Amniotic stem cell (primary cell): ENCODE measurements at regions not wholly inside any gene's neighbourhood (a gene's known extent, or its start where the extent isn't known, plus 50 kb on each side); places are given as distances from the start of the nearest gene placed in this dataset.

Experiments used
- DNase-seq: peaks from one replicate; lab custom pipeline; 2025; lab: John Stamatoyannopoulos, UW

DNA sequence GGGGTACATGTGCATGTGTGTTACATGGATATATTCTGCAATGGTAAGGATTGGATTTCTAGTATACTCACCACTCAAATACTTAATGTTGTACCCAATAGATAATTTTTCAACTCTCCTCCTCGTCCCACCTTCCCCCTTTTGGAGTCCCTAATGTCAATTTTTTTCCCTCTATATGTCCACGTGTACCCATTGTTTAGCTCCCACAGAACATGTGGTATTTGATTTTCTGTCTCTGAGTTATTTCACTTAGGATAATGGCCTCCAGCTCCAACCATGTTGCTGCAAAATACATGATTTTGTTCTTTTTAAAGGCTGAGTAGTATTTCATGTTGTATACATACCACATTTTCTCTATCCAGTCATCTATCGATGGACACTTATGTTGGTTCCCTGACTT is 97.2 kb upstream of the TMTC1 start:
- no peak for DNase-seq

DNA sequence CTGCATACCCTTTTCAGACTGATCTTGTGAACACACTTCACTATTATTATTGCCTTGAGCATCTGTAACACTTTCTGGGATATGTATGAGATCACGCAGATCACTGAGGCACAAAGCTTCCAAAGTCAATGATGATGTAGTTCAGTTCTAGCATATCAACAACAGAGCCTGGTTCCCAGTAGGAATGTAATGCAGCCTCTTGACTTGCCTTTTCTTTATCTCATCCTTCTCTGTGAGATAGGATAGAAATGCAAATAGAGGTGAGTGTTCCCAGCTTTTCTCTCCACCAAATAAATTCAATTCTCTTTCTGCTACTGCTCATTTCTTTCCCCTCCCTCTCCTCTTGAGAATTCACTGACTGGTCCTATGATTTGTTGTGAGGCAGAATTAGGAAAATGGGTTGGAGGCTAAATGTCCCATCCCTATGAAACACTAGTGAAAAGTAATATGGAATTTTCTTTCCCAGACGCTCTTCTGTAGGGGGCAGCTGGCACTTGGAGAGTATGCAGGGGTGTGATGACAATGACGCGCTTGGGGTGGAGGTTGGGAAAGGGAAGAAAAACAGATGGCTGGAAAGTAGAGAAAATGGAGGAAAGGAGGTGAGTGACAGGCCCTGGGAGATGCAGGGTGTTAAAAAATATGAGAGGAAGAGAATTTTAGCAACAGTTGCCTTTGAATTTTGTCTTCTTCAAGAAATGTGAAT is 96.0 kb upstream of the TMTC1 start:
- DNase-seq = no peak

GRCh38 chr12:29869946-29870345 is 86.2 kb upstream of the TMTC1 start:
- DNase-seq = no peak

DNA sequence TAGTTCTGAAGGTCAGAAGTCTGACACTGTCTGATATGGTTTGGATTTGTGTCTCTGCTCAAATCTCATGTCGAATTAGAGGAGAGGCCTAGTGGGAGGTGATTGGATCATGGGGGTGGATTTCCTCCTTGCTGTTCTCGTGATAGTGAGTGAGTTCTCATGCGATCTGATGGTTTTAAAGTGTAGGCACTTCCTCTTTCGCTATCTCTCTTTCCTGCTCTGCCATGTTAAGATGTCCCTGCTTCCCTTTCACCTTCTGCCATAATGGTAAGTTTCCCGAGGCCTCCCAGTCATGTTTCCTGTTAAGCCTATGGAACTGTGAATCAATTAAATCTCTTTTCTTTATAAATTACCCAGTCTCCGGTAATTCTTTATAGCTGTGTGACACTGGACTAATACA is 84.1 kb upstream of the TMTC1 start:
- no peak for DNase-seq

DNA sequence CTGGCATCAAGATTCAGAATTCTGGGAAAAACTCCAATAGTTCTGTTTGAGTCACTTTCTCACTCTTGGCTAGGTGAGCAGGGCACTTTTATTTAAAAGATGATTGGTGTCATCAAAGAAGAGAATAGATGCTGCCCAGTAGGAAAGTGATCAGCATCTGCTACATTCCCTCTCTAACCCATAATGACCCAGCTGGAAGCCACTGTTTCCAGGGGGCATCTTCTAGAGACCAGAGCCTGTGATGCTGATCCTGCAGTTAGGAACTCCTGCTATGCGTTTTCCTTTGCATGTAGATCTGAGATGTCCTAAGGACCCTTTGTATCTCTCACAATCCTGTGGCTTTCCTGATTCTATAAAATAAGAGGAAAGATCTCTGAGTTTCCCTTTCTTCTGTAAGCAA is 79.9 kb upstream of the TMTC1 start:
- no peak for DNase-seq

- DNase-seq = no peak
Measured at GRCh38 chr12:29858270-29858786, 74.6 kb upstream of the TMTC1 start.

DNA sequence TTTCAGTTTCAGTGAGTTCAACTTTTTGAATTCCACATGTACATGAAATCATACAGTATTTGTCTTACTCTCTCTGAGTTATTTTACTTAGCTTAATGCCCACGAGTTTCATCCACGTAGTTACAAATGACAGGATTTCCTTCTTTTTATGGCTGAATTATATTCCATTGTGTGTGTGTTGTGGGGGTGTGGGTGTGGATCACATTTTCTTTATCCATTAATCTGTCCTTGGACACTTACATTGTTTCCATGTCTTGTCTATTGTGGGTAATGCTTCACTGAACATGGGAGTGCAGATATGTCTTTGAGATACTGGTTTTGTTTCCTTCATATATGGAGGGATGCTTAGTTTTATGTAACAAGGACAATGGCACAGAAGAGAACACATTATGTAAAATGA is 63.5 kb upstream of the TMTC1 start:
- no peak for DNase-seq

DNA sequence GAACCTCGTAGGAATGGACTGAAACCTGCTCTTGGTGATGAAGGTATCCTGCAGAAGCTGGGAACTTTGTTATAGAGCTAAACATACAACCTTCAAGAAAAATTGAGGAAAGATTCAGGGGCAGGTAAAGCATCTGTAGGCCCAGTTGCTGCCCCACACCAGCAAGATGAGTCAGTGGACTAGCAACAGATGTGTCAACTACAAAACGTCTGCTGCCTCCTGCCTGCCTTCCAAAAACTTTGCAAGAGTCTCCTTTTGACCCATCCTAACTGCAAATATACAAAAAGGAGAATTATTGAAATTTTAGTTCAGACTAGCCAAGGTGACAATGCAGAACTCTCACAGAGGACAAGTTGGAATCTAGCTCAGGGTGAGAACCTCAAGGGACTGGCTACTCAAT is 60.9 kb upstream of the TMTC1 start:
- DNase-seq = no peak

GRCh38 chr12:29843036-29843435 is 59.3 kb upstream of the TMTC1 start:
- DNase-seq = no peak

GRCh38 chr12:29838768-29839167 is 55.0 kb upstream of the TMTC1 start:
- DNase-seq = no peak
